Mammary epithelial cell (primary cell): ENCODE measurements at regions not wholly inside any gene's neighbourhood (a gene's known extent, or its start where the extent isn't known, plus 50 kb on each side); places are given as distances from the start of the nearest gene placed in this dataset.

Experiments
- CTCF ChIP-seq, 2 donors: IDR thresholded peaks in 1 of 2; conservative IDR thresholded peaks in 1 of 2; 2 replicates each; pipeline ENCODE4 v1.5.1; 2011 to 2012; ENCODE audit warnings: inconsistent platforms in 2 of 2, low read length in 2 of 2, mild to moderate bottlenecking in 2 of 2, control low read depth in 1 of 2, low read depth in 1 of 2; ENCODE audit not compliant: insufficient read depth in 1 of 2; ENCODE audit errors: extremely low read depth in 1 of 2
- EZH2 ChIP-seq: IDR thresholded peaks from 2 replicates; pipeline ENCODE4 v1.6.1; 2012; ENCODE audit warnings: low read length, inconsistent platforms, borderline replicate concordance

- TF ChIP-seq EZH2 (no peak), CTCF (conservative IDR thresholded peaks at IDR 0.05 in 1 of 2, IDR thresholded peaks at IDR 0.05 in 1 of 2; ENCODE audit: extremely low read depth in 1 of 2, insufficient read depth in 1 of 2, low read depth in 1 of 2, low read length in 2 of 2) (no peak)
Measured at GRCh38 chr6:113767985-113768384, 89.2 kb upstream of the MARCKS start.
